ENCODE measurements at regions not wholly inside any gene's neighbourhood (a gene's known extent, or its start where the extent isn't known, plus 50 kb on each side); places are given as distances from the start of the nearest gene placed in this dataset.

GRCh38 chr4:43276321-43276720, 383.8 kb downstream of the GRXCR1 start:
- H3K4me2 ChIP-seq (ENCODE audit: insufficient read depth, low read length): no peak overlapping the region
- no peaks in the 10 kb centered on the region for H3K27me3 ChIP-seq (ENCODE audit: control insufficient read depth in 2 of 2, insufficient read depth in 2 of 2, low read length in 2 of 2)
- H3K79me2 ChIP-seq (ENCODE audit: control insufficient read depth, insufficient read depth, low read length): no peaks in the 10 kb centered on the region
- no peak overlapping the region for H3K4me3 ChIP-seq (replicated peaks in 1 of 3; ENCODE audit: insufficient read depth in 1 of 3, low read depth in 1 of 3, low read length in 3 of 3)
- ChIA-PET POLR2A (no interaction called here), CTCF (no interaction called here)
- DNase-seq (ENCODE audit: low read depth, low spot score) (no peak), FAIRE-seq (no peak)
- H3K9ac ChIP-seq (replicated peaks; ENCODE audit: extremely low read depth, insufficient read depth, low read length): no peak overlapping the region
- no peaks in the 10 kb centered on the region for H3K36me3 ChIP-seq (ENCODE audit: control insufficient read depth in 2 of 2, extremely low read depth in 1 of 2, insufficient read depth in 2 of 2, low read length in 2 of 2)
- dilution Hi-C loops (cut with MboI; ENCODE audit: extremely low pct_ligation_motif_present, low sequenced_read_pairs) (no loop called here), intact Hi-C loops (cut with micrococcal nuclease) (no loop called here)
- H2AFZ ChIP-seq (ENCODE audit: low read depth, low read length): no peak overlapping the region
- no TSS peak for BruUV-seq (replicated peaks)
- TF ChIP-seq CTCF (IDR thresholded peaks at IDR 0.05; ENCODE audit: extremely low read depth in 1 of 2, insufficient read depth in 1 of 2, low read depth in 1 of 2, low read length in 2 of 2): no peak
- TF ChIP-seq GATA2 (IDR thresholded peaks at IDR 0.05; ENCODE audit: insufficient read depth, insufficient read length, low read depth, low read length): no peak
- TF ChIP-seq JUN (IDR thresholded peaks at IDR 0.05; ENCODE audit: borderline replicate concordance, insufficient read depth, insufficient read length, low read depth): no peak
- no peak for TF ChIP-seq EZH2 (IDR thresholded peaks at IDR 0.05; ENCODE audit: borderline replicate concordance, low read depth, low read length, severe bottlenecking)
- TF ChIP-seq POLR2A (IDR thresholded peaks at IDR 0.05; ENCODE audit: low read depth, low read length): no peak
- TF ChIP-seq FOS (IDR thresholded peaks at IDR 0.05; ENCODE audit: borderline replicate concordance, insufficient read depth, low read length): no peak
- no peak for TF ChIP-seq MYC (IDR thresholded peaks at IDR 0.05; ENCODE audit: low read depth, low read length)
- no peak for TF ChIP-seq POLR2AphosphoS5 (IDR thresholded peaks at IDR 0.05; ENCODE audit: insufficient read depth, low read depth, low read length)
- no peak for TF ChIP-seq MAX (IDR thresholded peaks at IDR 0.05; ENCODE audit: insufficient read depth, insufficient read length)
- H3K9me1 ChIP-seq (replicated peaks; ENCODE audit: control insufficient read depth, extremely low read depth, insufficient read depth, low read length): no peaks in the 10 kb centered on the region
- H3K9me3 ChIP-seq (replicated peaks; ENCODE audit: control insufficient read depth, insufficient read depth, low read length): no peaks in the 10 kb centered on the region
- H3K27ac ChIP-seq (ENCODE audit: insufficient read depth, low read depth, low read length): no peak overlapping the region
- no peaks in the 10 kb centered on the region for H3K4me1 ChIP-seq (ENCODE audit: control insufficient read depth, extremely low read depth, insufficient read depth, low read length)
- H4K20me1 ChIP-seq (replicated peaks; ENCODE audit: control insufficient read depth, extremely low read depth, insufficient read depth, low read length): no peaks in the 10 kb centered on the region
